ENCODE measurements at regions not wholly inside any gene's neighbourhood (a gene's known extent, or its start where the extent isn't known, plus 50 kb on each side); places are given as distances from the start of the nearest gene placed in this dataset.

GRCh38 chr1:184298440-184299405, 88.1 kb upstream of the C1orf21 start:
- 45% methylated on average over 6 of the region's 6 CpGs for WGBS (ENCODE audit: insufficient coverage, low coverage, low lambda C conversion rate, missing lambda C conversion rate)
- no peaks in the 10 kb centered on the region for H3K36me3 ChIP-seq
- DNase-seq (no peak), ATAC-seq (no peak)
- H3K4me1 ChIP-seq, result no peaks in the 10 kb centered on the region
- H3K4me3 ChIP-seq, result no peak overlapping the region
- TF ChIP-seq CTCF (IDR thresholded peaks at IDR 0.05), result no peak
- TF ChIP-seq POLR2A (IDR thresholded peaks at IDR 0.05), result no peak
- no peak overlapping the region for H3K27ac ChIP-seq
- no peaks in the 10 kb centered on the region for H3K27me3 ChIP-seq
- intact Hi-C loops (cut with DNase I), result no loop called here
- H3K9me3 ChIP-seq, result no peaks in the 10 kb centered on the region

GRCh38 chr1:184299406-184299790, 87.4 kb upstream of the C1orf21 start:
- Histone ChIP-seq H3K36me3 (no peaks in the 10 kb centered on the region), H3K27ac (no peak overlapping the region), H3K9me3 (no peaks in the 10 kb centered on the region), H3K4me1 (no peaks in the 10 kb centered on the region), H3K4me3 (no peak overlapping the region), H3K27me3 (no peaks in the 10 kb centered on the region)
- intact Hi-C loops (cut with DNase I), result no loop called here
- 80% methylated on average over 1 of the region's 2 CpGs for WGBS (ENCODE audit: insufficient coverage, low coverage, low lambda C conversion rate, missing lambda C conversion rate)
- TF ChIP-seq POLR2A (IDR thresholded peaks at IDR 0.05) (no peak), CTCF (IDR thresholded peaks at IDR 0.05) (no peak)
- ATAC-seq, result no peak
- no peak for DNase-seq

GRCh38 chr1:184299796-184300195, 87.0 kb upstream of the C1orf21 start:
- 39% methylated on average over 2 of the region's 2 CpGs for WGBS (ENCODE audit: insufficient coverage, low coverage, low lambda C conversion rate, missing lambda C conversion rate)
- Histone ChIP-seq H3K4me3 (no peak overlapping the region), H3K27me3 (no peaks in the 10 kb centered on the region), H3K36me3 (no peaks in the 10 kb centered on the region), H3K27ac (no peak overlapping the region), H3K4me1 (no peaks in the 10 kb centered on the region), H3K9me3 (no peaks in the 10 kb centered on the region)
- DNase-seq (no peak), ATAC-seq (no peak)
- TF ChIP-seq POLR2A (IDR thresholded peaks at IDR 0.05) (no peak), CTCF (IDR thresholded peaks at IDR 0.05) (no peak)
- intact Hi-C loops (cut with DNase I), result no loop called here

- no peaks in the 10 kb centered on the region for H3K9me3 ChIP-seq
- DNase-seq (no peak), ATAC-seq (no peak)
- intact Hi-C loops (cut with DNase I), result no loop called here
- no peaks in the 10 kb centered on the region for H3K4me1 ChIP-seq
- TF ChIP-seq POLR2A (IDR thresholded peaks at IDR 0.05), result no peak
- no peak for TF ChIP-seq CTCF (IDR thresholded peaks at IDR 0.05)
- no peak overlapping the region for H3K27ac ChIP-seq
- H3K4me3 ChIP-seq, result no peak overlapping the region
- no peaks in the 10 kb centered on the region for H3K27me3 ChIP-seq
- H3K36me3 ChIP-seq, result no peaks in the 10 kb centered on the region
- WGBS (ENCODE audit: insufficient coverage, low coverage, low lambda C conversion rate, missing lambda C conversion rate), result 31% methylated on average over 4 of the region's 4 CpGs
Observed at GRCh38 chr1:184300446-184300845, 86.4 kb upstream of the C1orf21 start.

Measured in right lobe of liver (tissue), 6 donors.